HepG2 (cell line): ENCODE measurements at regions not wholly inside any gene's neighbourhood (a gene's known extent, or its start where the extent isn't known, plus 50 kb on each side); places are given as distances from the start of the nearest gene placed in this dataset.

Source experiments
- ATAC-seq: fragments of 200-7000 bp; cut with Tn5 transposase; 3 replicates; pipeline ENCODE4 v1.9.1; 2020; ENCODE audit warnings: mild to moderate bottlenecking, moderate library complexity
- BruUV-seq: library from RNA; stranded (reverse); fragments of 400-500 nt; replicated peaks from 2 replicates; lab custom pipeline; 2021; lab: Mats Ljungman, UMichigan
- CTCF ChIA-PET: fragments of 300-600 bp; formaldehyde crosslinking; extraction: SDS; loops from one replicate; lab custom pipeline; 2021; ENCODE audit warnings: low total read pairs, inconsistent platforms, low intra/inter-chr PET ratio; lab: Yijun Ruan, JAX
- POLR2A ChIA-PET: fragments of 350-600 bp; sonication (Branson Sonifier 250); formaldehyde crosslinking; loops from one replicate; lab custom pipeline; 2020; ENCODE audit warnings: antibody characterized with exemption, inconsistent platforms; lab: Yijun Ruan, JAX
- DNase-seq: peaks from one replicate; pipeline ENCODE4 v3.0.0-alpha.2; 2015; ENCODE audit warnings: low spot score
- FAIRE-seq: peaks from 3 replicates; lab custom pipeline; 2011; peaks lifted over from hg19 to GRCh38; lab: Jason Lieb, UNC
- H2AFZ ChIP-seq: one replicate; pipeline ENCODE4 v1.6.1; 2011; ENCODE audit warnings: low read length, inconsistent platforms
- H3K27ac ChIP-seq: fragments of 300-600 bp; 3 replicates; pipeline ENCODE4 v1.8.0; 2011; ENCODE audit warnings: mixed run types, mild to moderate bottlenecking, mixed read lengths, low read length, inconsistent platforms; ENCODE audit not compliant: insufficient read depth; ENCODE audit errors: extremely low read length
- H3K27me3 ChIP-seq, 2 experiments: fragments of 200-600 bp in 1 of 2; 2 replicates in 1 of 2; 3 replicates in 1 of 2; pipeline versions ENCODE4 v1.6.0 to v1.8.0; 2011; ENCODE audit warnings: low read length in 2 of 2, mild to moderate bottlenecking in 2 of 2, moderate library complexity in 2 of 2, inconsistent platforms in 1 of 2; ENCODE audit not compliant: insufficient read depth in 2 of 2, control insufficient read depth in 1 of 2
- H3K36me3 ChIP-seq, 2 experiments: fragments of 200-600 bp in 1 of 2; replicated peaks in 1 of 2; 2 replicates in 1 of 2; 3 replicates in 1 of 2; pipeline versions ENCODE4 v1.5.1 to v1.8.0; 2011; ENCODE audit warnings: low read length in 2 of 2, inconsistent platforms in 1 of 2; ENCODE audit not compliant: insufficient read depth in 2 of 2, control insufficient read depth in 1 of 2
- H3K4me1 ChIP-seq: 2 replicates; pipeline ENCODE4 v1.5.1; 2012; ENCODE audit warnings: low read length, inconsistent platforms; ENCODE audit not compliant: insufficient read depth
- H3K4me2 ChIP-seq: 2 replicates; pipeline ENCODE4 v1.6.0; 2011; ENCODE audit warnings: low read depth, low read length, inconsistent platforms
- H3K4me3 ChIP-seq, 3 experiments: fragments of 200-600 bp in 1 of 3; sonication (generic), shearing (Covaris generic) in 1 of 3; replicated peaks in 1 of 3; 2 replicates each; pipeline ENCODE4 v1.5.1; 2011 to 2016; ENCODE audit warnings: low read length in 3 of 3, inconsistent platforms in 2 of 3, low read depth in 2 of 3, mild to moderate bottlenecking in 2 of 3, control low read depth in 1 of 3, mixed read lengths in 1 of 3; ENCODE audit not compliant: insufficient read depth in 1 of 3
- H3K79me2 ChIP-seq: one replicate; pipeline ENCODE4 v1.6.1; 2011; ENCODE audit warnings: low read length, inconsistent platforms; ENCODE audit not compliant: insufficient read depth
- H3K9ac ChIP-seq: 2 replicates; pipeline ENCODE4 v1.6.0; 2011; ENCODE audit warnings: mild to moderate bottlenecking, low read depth, low read length, inconsistent platforms; ENCODE audit not compliant: insufficient read depth
- H3K9me3 ChIP-seq: 2 replicates; pipeline ENCODE4 v1.5.1; 2012; ENCODE audit warnings: mild to moderate bottlenecking, low read length
- H4K20me1 ChIP-seq: 2 replicates; pipeline ENCODE4 v1.6.0; 2011; ENCODE audit warnings: inconsistent platforms, mild to moderate bottlenecking, low read length, moderate library complexity; ENCODE audit not compliant: insufficient read depth
- CENPT ChIP-seq: sonication (generic); formaldehyde crosslinking; IDR thresholded peaks from 2 replicates; pipeline ENCODE4 v1.8.0; 2022; ENCODE audit warnings: low read depth, mild to moderate bottlenecking, moderate library complexity, missing genetic modification reagents
- ELF1 ChIP-seq: sonication (generic); formaldehyde crosslinking; IDR thresholded peaks from 2 replicates; pipeline ENCODE4 v1.4.0; 2020; ENCODE audit warnings: missing genetic modification reagents
- ELK4 ChIP-seq: sonication (generic); formaldehyde crosslinking; IDR thresholded peaks from 2 replicates; pipeline ENCODE4 v1.9.0; 2021; ENCODE audit warnings: missing genetic modification reagents, borderline replicate concordance
- HCFC1 ChIP-seq: fragments of 150-350 bp; IDR thresholded peaks from 2 replicates; pipeline ENCODE4 v1.6.1; 2014; ENCODE audit warnings: low read depth, low read length
- IKZF1 ChIP-seq: fragments of 450-650 bp; IDR thresholded peaks from 2 replicates; pipeline ENCODE4 v1.7.1; 2016
- NR2F6 ChIP-seq, 2 experiments: IDR thresholded peaks; 2 replicates each; pipeline ENCODE4 v1.6.1; 2016; ENCODE audit warnings: antibody characterized with exemption in 1 of 2, mild to moderate bottlenecking in 1 of 2
- PCBP1 ChIP-seq: fragments of 200-400 bp; formaldehyde crosslinking; IDR thresholded peaks from 2 replicates; pipeline ENCODE4 v1.6.1; 2017; ENCODE audit warnings: mild to moderate bottlenecking, low read depth, low read length, borderline replicate concordance
- PHF5A ChIP-seq: IDR thresholded peaks from one replicate; pipeline ENCODE4 v1.6.1; 2018; ENCODE audit warnings: low read depth, missing genetic modification reagents; ENCODE audit not compliant: unreplicated experiment
- SIX1 ChIP-seq: sonication (generic); formaldehyde crosslinking; IDR thresholded peaks from 2 replicates; pipeline ENCODE4 v1.4.0; 2020; ENCODE audit warnings: missing genetic modification reagents, borderline replicate concordance
- SMAD9 ChIP-seq: sonication (generic); formaldehyde crosslinking; IDR thresholded peaks from 2 replicates; pipeline ENCODE4 v1.5.1; 2020; ENCODE audit warnings: mild to moderate bottlenecking, missing genetic modification reagents
- XBP1 ChIP-seq: sonication (generic); formaldehyde crosslinking; IDR thresholded peaks from 2 replicates; pipeline ENCODE4 v1.5.0; 2020; ENCODE audit warnings: missing genetic modification reagents
- ZBTB14 ChIP-seq: sonication (generic); formaldehyde crosslinking; IDR thresholded peaks from 2 replicates; pipeline ENCODE4 v1.4.0; 2020; ENCODE audit warnings: missing genetic modification reagents
- ZBTB4 ChIP-seq: sonication (generic); formaldehyde crosslinking; IDR thresholded peaks from 2 replicates; pipeline ENCODE4 v1.4.0; 2020; ENCODE audit warnings: missing genetic modification reagents, mild to moderate bottlenecking, borderline replicate concordance
- ZNF577 ChIP-seq: sonication (generic); formaldehyde crosslinking; IDR thresholded peaks from 2 replicates; pipeline ENCODE4 v1.4.0; 2020; ENCODE audit warnings: mild to moderate bottlenecking, low read depth, missing genetic modification reagents, borderline replicate concordance
- ZNF766 ChIP-seq: sonication (generic); formaldehyde crosslinking; IDR thresholded peaks from 2 replicates; pipeline ENCODE4 v1.5.0; 2020; ENCODE audit warnings: missing genetic modification reagents, borderline replicate concordance
- ZSCAN22 ChIP-seq: sonication (generic); formaldehyde crosslinking; IDR thresholded peaks from 2 replicates; pipeline ENCODE4 v1.4.0; 2020; ENCODE audit warnings: mild to moderate bottlenecking, missing genetic modification reagents
- WGBS: methylation state at CpG from one replicate; pipeline ENCODE4 v1.1.6; 2017; ENCODE audit warnings: low lambda C conversion rate; 5-methylcytosine and 5-hydroxymethylcytosine counted together
- in situ Hi-C: cut with HindIII; loops from 2 replicates; pipeline ENCODE4 v1.10.0; 2017; ENCODE audit warnings: low pct_unique_long_range_greater_than_20kb; ENCODE audit not compliant: extremely low pct_ligation_motif_present
- intact Hi-C: fragments of 100-400 bp; cut with micrococcal nuclease; formaldehyde crosslinking; loops from one replicate; pipeline ENCODE4 v1.10.0; 2022; ENCODE audit not compliant: unreplicated experiment

- Histone ChIP-seq H3K27ac (no peak overlapping the region), H3K27me3 (no peaks in the 10 kb centered on the region), H3K9me3 (peaks cover 85% of the 10 kb centered on the region), H3K4me2 (no peak overlapping the region), H3K79me2 (no peaks in the 10 kb centered on the region), H2AFZ (no peak overlapping the region), H4K20me1 (no peaks in the 10 kb centered on the region), H3K4me3 (no peak overlapping the region), H3K36me3 (no peaks in the 10 kb centered on the region), H3K4me1 (no peaks in the 10 kb centered on the region), H3K9ac (no peak overlapping the region)
- in situ Hi-C loops = no loop called here
- ChIA-PET POLR2A (no interaction called here), CTCF (no interaction called here)
- WGBS = 0% methylated on average over 1 of the region's 1 CpG
- FAIRE-seq = no peak
- TF ChIP-seq IKZF1 = no peak
- no peak for TF ChIP-seq ZBTB4 (CRISPR knock-in tag)
- no peak for TF ChIP-seq NR2F6 (IDR thresholded peaks at IDR 0.05)
- TF ChIP-seq NR2F6 (CRISPR knock-in tag; IDR thresholded peaks at IDR 0.05) = no peak
- no peak for TF ChIP-seq ZNF577 (CRISPR knock-in tag)
- no peak for TF ChIP-seq ZNF766
- no peak for TF ChIP-seq CENPT
- TF ChIP-seq ZSCAN22 (CRISPR knock-in tag) = no peak
- TF ChIP-seq XBP1 (CRISPR knock-in tag) = no peak
- no peak for TF ChIP-seq ZBTB14 (CRISPR knock-in tag)
- no peak for TF ChIP-seq PHF5A (CRISPR knock-in tag)
- TF ChIP-seq PCBP1 = no peak
- TF ChIP-seq ELF1 = no peak
- TF ChIP-seq SMAD9 (CRISPR knock-in tag) = no peak
- TF ChIP-seq HCFC1 = no peak
- no peak for TF ChIP-seq SIX1 (CRISPR knock-in tag)
- no peak for TF ChIP-seq ELK4 (CRISPR knock-in tag)
- ATAC-seq = no peak
- intact Hi-C loops = no loop called here
- BruUV-seq = no TSS peak
- DNase-seq = no peak
Measured at GRCh38 chr9:12230708-12231107, 462.5 kb upstream of the TYRP1 start.
